BJ (cell line): ENCODE measurements at regions not wholly inside any gene's neighbourhood (a gene's known extent, or its start where the extent isn't known, plus 50 kb on each side); places are given as distances from the start of the nearest gene placed in this dataset.
A peak's percentile ranks its signal among the peaks of the same experiment; 100 is the strongest.

Source experiments
- CTCF ChIA-PET: fragments of 350-600 bp; formaldehyde crosslinking; extraction: SDS; loops from one replicate; lab custom pipeline; 2021; ENCODE audit warnings: antibody characterized with exemption, inconsistent platforms; lab: Yijun Ruan, JAX
- POLR2A ChIA-PET: fragments of 300-600 bp; sonication (Branson Sonifier 250); formaldehyde crosslinking; extraction: SDS; loops from one replicate; lab custom pipeline; 2021; ENCODE audit warnings: antibody characterized with exemption; lab: Charles Lee
- DNase-seq: peaks from one replicate; pipeline ENCODE4 v3.0.0-alpha.2; 2011; ENCODE audit warnings: low read depth
- H3K27me3 ChIP-seq: 2 replicates; pipeline ENCODE4 v1.6.0; 2011; ENCODE audit warnings: low read length; ENCODE audit not compliant: control insufficient read depth, insufficient read depth
- H3K36me3 ChIP-seq: 2 replicates; pipeline ENCODE4 v1.5.1; 2011; ENCODE audit warnings: low read length; ENCODE audit not compliant: control insufficient read depth, insufficient read depth
- H3K4me3 ChIP-seq: 2 replicates; pipeline ENCODE4 v1.5.1; 2011; ENCODE audit warnings: low read depth, mild to moderate bottlenecking, control low read depth, low read length
- TF ChIP-seq, protein P1 (sequence below): IDR thresholded peaks from 2 replicates; pipeline ENCODE4 v1.5.1; 2011; ENCODE audit warnings: low read depth, mild to moderate bottlenecking, control low read depth, inconsistent platforms, low read length, moderate library complexity; ENCODE audit not compliant: insufficient read depth

DNA sequence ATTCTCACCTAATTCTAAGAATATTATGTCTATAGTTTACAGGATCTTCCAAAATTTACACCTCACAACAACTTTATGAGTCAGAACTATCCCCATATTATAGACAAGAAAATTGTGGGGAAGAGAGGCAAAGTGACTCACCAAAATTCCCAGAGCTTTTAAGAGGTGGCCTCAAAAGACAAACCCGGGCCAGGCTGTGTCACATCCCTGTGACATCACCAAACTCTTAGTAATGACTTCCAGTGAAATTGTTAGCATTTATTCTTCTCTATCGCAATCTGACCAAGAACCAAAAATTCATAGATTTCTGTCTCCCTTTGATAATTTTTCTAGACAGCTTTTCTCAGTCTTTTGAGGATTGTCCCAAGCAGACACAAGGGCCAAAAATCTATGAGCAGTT is 134.3 kb downstream of the SNX19 start:
- Histone ChIP-seq H3K27me3 (no peaks in the 10 kb centered on the region), H3K36me3 (no peaks in the 10 kb centered on the region), H3K4me3 (no peak overlapping the region)
- peak; percentile 70 for DNase-seq
- POLR2A ChIA-PET = no interaction called here
- TF ChIP-seq, protein P1, sequence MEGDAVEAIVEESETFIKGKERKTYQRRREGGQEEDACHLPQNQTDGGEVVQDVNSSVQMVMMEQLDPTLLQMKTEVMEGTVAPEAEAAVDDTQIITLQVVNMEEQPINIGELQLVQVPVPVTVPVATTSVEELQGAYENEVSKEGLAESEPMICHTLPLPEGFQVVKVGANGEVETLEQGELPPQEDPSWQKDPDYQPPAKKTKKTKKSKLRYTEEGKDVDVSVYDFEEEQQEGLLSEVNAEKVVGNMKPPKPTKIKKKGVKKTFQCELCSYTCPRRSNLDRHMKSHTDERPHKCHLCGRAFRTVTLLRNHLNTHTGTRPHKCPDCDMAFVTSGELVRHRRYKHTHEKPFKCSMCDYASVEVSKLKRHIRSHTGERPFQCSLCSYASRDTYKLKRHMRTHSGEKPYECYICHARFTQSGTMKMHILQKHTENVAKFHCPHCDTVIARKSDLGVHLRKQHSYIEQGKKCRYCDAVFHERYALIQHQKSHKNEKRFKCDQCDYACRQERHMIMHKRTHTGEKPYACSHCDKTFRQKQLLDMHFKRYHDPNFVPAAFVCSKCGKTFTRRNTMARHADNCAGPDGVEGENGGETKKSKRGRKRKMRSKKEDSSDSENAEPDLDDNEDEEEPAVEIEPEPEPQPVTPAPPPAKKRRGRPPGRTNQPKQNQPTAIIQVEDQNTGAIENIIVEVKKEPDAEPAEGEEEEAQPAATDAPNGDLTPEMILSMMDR = no peak
- CTCF ChIA-PET = interaction anchor here (1.0 to 1.8 kb wide), 3 partner anchors 45 to 347 kb away, joined by 3 to 5 read pairs (median 4); no protein-coding TSS in a partner anchor

GRCh38 chr11:130782361-130783222 is 133.7 kb downstream of the SNX19 start:
- H3K36me3 ChIP-seq = no peaks in the 10 kb centered on the region
- ChIA-PET POLR2A (interaction anchor here (0.6 kb wide), 1 partner anchor 12 kb away, joined by 3 read pairs; no protein-coding TSS in a partner anchor), CTCF (interaction anchor here (0.9 to 1.8 kb wide), 4 partner anchors 44 to 347 kb away, joined by 3 to 6 read pairs (median 4); no protein-coding TSS in a partner anchor)
- DNase-seq = no peak
- H3K4me3 ChIP-seq = no peak overlapping the region
- TF ChIP-seq, protein P1 = no peak
- H3K27me3 ChIP-seq = no peaks in the 10 kb centered on the region

- Histone ChIP-seq H3K27me3 (no peaks in the 10 kb centered on the region), H3K4me3 (no peak overlapping the region), H3K36me3 (no peaks in the 10 kb centered on the region)
- TF ChIP-seq, protein P1 = no peak
- DNase-seq = no peak
- ChIA-PET CTCF (interaction anchor here (0.9 to 1.8 kb wide), 3 partner anchors 43 to 348 kb away, joined by 3 to 6 read pairs (median 5); no protein-coding TSS in a partner anchor), POLR2A (interaction anchor here (0.6 kb wide), 1 partner anchor 11 kb away, joined by 3 read pairs; no protein-coding TSS in a partner anchor)
These were observed 133.0 kb downstream of the SNX19 start for GRCh38 chr11:130783323-130783722.

DNA sequence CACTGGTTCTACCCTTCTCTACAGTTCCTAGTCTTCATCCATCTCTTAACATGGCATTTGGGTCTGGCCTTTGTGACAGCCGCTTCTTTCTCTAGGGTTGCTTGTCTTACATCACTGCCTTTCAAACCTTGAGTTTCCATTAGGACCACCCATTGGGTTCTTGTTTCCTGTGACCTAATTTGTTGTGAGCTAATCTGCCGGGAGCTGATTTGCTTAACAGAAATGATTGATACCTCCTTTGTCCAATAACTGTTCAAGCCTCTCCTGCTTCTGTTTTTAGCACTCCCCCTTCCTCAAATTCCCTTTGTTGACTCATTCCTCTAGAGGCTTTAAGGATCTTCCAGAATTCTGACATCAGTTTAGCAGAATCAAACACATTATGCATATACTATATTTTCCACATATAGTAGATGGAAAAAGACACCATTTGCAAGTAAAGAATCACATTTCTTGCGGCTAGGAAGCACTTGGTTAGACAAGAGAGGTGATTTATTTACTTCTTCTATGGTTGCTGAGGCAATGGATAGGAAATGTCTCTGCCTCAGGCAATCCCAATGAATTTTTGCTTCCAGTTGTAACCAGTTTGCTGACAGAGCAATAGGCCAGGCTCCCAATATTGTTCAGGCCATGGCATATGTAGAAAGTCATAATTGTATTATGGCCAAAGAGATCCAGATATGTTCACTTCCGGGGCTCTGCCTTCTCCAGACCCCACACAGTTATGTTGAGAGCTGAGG is 130.7 kb downstream of the SNX19 start:
- no peaks in the 10 kb centered on the region for H3K27me3 ChIP-seq
- no peaks in the 10 kb centered on the region for H3K36me3 ChIP-seq
- ChIA-PET CTCF (no interaction called here), POLR2A (no interaction called here)
- TF ChIP-seq, protein P1 = no peak
- no peak overlapping the region for H3K4me3 ChIP-seq
- no peak for DNase-seq

DNA sequence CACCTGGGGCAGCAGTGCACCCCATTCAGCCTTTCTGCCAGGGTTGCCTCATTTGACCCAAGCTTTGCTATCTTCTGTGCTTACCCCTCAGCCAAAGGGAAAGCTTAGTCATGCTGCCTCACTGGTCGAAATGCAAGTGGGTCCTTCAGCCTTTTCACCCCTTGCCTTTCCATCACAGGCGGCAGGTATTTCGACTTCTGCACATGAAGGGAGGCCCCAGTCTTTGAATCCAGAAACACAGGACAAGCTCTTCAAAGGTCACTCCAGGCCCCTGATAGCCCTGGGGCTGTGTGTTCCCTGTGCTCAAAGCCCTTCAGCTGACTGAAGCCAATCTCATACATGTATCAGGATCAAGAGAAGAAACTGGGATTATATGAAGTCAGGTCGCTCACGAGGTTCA is 129.7 kb downstream of the SNX19 start:
- CTCF ChIA-PET = interaction anchor here (0.7 to 1.3 kb wide), 3 partner anchors 75 to 349 kb away, joined by 3 to 4 read pairs (median 3); no protein-coding TSS in a partner anchor
- TF ChIP-seq, protein P1 = no peak
- no peaks in the 10 kb centered on the region for H3K36me3 ChIP-seq
- POLR2A ChIA-PET = no interaction called here
- no peak for DNase-seq
- no peaks in the 10 kb centered on the region for H3K27me3 ChIP-seq
- no peak overlapping the region for H3K4me3 ChIP-seq
